Activated CD4-positive, alpha-beta T cell treated with anti-CD3 and anti-CD28 coated beads, Interleukin-2, amount 10 ng/mL, durations not matched to agents 7 days and 5 days (primary cell): ENCODE measurements at regions not wholly inside any gene's neighbourhood (a gene's known extent, or its start where the extent isn't known, plus 50 kb on each side); places are given as distances from the start of the nearest gene placed in this dataset.
"Not testable (repeated sequence)": the region's sequence is repeated elsewhere in the genome, so short reads cannot be mapped to it uniquely, and the experiment has no call there.

Experiments used
- CTCF ChIA-PET: fragments of 350-600 bp; sonication (Branson Sonifier 250); formaldehyde crosslinking; loops from one replicate; lab custom pipeline; 2021; ENCODE audit warnings: antibody characterized with exemption; lab: Charles Lee
- POLR2A ChIA-PET: fragments of 350-600 bp; sonication (Branson Sonifier 250); formaldehyde crosslinking; loops from one replicate; lab custom pipeline; 2021; ENCODE audit warnings: antibody characterized with exemption; lab: Charles Lee
- DNase-seq: peaks from one replicate; pipeline ENCODE4 v3.0.0-alpha.2; 2020
- H3K27ac Mint-ChIP-seq: one replicate; pipeline ENCODE4 v1.8.0; 2021; ENCODE audit warnings: mild to moderate bottlenecking, moderate library complexity, mixed read lengths
- H3K27me3 Mint-ChIP-seq: one replicate; pipeline ENCODE4 v1.8.0; 2021; ENCODE audit warnings: mixed read lengths
- H3K36me3 Mint-ChIP-seq: one replicate; pipeline ENCODE4 v1.8.0; 2021; ENCODE audit warnings: low read depth, mixed read lengths
- H3K4me1 Mint-ChIP-seq: one replicate; pipeline ENCODE4 v1.8.0; 2021; ENCODE audit warnings: mixed read lengths
- H3K4me3 Mint-ChIP-seq: one replicate; pipeline ENCODE4 v1.8.0; 2021; ENCODE audit warnings: mild to moderate bottlenecking, moderate library complexity, mixed read lengths
- H3K9me3 Mint-ChIP-seq: one replicate; pipeline ENCODE4 v1.8.0; 2021; ENCODE audit warnings: mixed read lengths

DNA sequence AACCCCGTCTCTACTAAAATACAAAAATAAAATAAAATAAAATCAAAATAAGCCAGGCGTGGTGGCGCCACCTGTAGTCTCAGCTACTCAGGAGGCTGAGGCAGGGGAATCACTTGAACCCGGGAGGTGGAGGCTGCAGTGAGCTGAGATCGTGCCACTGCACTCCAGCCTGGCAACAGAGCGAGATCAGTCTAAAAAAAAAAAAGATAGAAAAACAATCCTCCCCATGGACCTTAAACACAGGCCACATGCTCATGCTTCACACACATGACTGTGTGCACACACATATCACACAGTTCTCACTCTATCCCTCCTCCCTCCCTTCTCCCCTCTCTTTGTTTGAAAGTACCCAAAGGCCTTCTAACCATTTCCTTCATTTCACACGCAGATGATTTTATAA is 667.6 kb downstream of the UQCRFS1 start:
- DNase-seq, H3K4me1 Mint-ChIP-seq, H3K36me3 Mint-ChIP-seq, POLR2A ChIA-PET, H3K27ac Mint-ChIP-seq, H3K4me3 Mint-ChIP-seq, H3K27me3 Mint-ChIP-seq, H3K9me3 Mint-ChIP-seq: not testable (repeated sequence)
- CTCF ChIA-PET: interaction anchor here (0.6 kb wide), 1 partner anchor 45 kb away, joined by 3 read pairs; no protein-coding TSS in a partner anchor

DNA sequence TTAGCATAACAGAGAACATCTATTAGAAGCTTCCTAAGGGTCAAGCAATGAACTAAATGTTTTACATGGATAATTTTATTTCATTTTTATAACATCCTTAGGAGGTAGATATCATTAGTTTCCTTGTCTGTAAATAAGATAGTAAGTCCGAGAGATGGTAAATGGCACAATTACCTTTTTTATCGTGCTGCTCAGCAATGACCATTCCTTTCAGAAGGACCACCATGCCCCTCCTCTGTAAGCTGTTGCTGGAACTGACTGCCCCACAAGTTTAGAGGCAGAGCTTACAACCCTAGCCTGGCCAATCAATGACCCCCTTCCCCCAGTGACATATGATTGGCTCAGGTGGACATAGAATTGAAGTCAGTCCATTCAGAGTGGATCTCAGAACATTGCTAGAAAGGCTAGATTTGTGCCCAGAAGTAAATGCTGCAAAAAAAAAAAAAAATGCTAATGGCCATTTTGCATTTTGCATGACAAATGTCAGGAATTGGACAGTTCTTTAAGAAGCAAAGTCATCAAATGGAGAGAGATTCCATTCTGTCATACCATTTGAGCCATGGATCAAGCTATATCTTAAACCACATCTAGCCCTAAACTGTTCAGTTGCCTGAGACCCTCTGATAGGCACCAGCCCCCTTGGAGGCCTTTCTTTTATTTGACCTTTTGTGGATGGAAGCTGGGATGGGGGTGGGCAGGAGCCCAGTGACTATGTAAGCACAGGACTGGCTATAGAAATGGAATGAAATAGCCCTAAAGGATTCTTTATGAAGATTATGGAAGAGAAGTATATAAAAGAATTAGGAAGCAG is 668.3 kb downstream of the UQCRFS1 start:
- ChIA-PET POLR2A (no interaction called here), CTCF (interaction anchor here (0.6 to 0.7 kb wide), 2 partner anchors 45 to 361 kb away, joined by 3 to 4 read pairs; no protein-coding TSS in a partner anchor)
- H3K9me3 Mint-ChIP-seq: no peaks in the 10 kb centered on the region
- no peak overlapping the region for H3K27ac Mint-ChIP-seq
- no peaks in the 10 kb centered on the region for H3K27me3 Mint-ChIP-seq
- no peak overlapping the region for H3K4me3 Mint-ChIP-seq
- peaks cover 5% of the 10 kb centered on the region for H3K4me1 Mint-ChIP-seq
- H3K36me3 Mint-ChIP-seq: no peaks in the 10 kb centered on the region
- no peak for DNase-seq

DNA sequence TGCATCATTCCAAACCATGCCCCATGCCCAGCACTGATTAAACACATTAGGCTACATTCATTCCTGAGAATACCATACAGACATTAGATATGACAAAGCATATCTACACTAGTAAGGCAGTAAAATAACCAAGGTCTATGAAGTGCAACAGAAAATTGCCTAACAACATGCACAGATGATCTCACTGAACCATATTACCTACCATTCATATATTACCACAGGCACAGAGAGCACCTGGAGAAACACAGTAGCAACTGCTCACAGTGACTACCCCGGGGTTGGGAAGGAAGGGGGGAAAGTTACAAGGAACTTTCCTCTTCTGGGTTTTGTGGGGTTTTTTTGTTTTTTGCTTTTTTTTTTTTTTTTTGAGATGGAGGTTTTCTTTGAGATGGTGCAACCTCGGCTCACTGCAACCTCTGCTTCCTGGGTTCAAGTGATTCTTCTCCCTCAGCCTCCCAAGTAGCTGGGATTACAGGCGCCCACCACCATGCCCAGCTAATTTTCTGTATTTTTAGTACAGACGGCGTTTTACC is 669.6 kb downstream of the UQCRFS1 start:
- H3K36me3 Mint-ChIP-seq: no peaks in the 10 kb centered on the region
- DNase-seq: no peak
- POLR2A ChIA-PET: no interaction called here
- H3K27me3 Mint-ChIP-seq: no peaks in the 10 kb centered on the region
- no peak overlapping the region for H3K27ac Mint-ChIP-seq
- H3K4me1 Mint-ChIP-seq: no peaks in the 10 kb centered on the region
- H3K4me3 Mint-ChIP-seq: no peak overlapping the region
- H3K9me3 Mint-ChIP-seq: no peaks in the 10 kb centered on the region
- CTCF ChIA-PET: no interaction called here

DNA sequence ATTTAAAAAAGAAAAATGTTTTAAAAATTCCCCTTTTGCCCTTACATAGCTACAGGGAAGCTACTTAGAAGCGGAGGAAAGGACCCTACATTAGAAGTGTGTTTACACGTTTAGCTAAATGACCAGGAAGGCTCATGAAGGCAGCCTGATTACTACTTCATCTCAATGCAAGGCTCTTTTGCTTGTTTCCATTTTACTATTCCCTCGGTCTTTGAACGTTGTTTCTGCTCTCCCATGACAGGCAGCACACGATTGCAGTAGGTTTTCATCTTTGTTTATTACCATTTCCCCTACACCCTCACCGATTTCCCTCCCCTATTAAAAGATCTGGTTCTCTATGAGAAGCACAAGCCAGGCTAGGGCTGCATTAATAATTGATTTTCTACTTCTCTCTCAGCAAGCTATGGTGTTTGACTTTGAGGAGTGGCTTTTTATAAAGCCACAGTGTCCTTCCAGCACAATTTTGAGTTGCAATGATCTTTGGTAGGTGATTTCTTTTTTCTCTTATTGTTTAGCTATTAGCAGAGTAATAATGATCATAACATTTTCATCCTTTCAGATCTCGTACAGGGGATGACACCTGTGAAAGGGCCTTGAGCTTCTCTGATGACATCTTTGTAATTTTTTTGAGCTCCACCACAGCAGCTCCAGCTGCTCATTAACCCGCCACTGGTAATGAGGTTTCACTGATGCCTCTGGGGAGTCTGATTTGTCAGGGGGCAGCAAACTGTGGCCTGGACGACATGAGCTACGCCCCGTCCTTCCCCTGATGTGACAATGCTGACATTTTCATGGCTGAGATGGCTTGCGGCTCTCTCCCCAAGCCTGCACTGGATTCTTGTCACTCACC is 670.3 kb downstream of the UQCRFS1 start:
- Mint-ChIP-seq H3K9me3 (peaks cover 5% of the 10 kb centered on the region), H3K4me3 (no peak overlapping the region), H3K27me3 (no peaks in the 10 kb centered on the region), H3K4me1 (no peaks in the 10 kb centered on the region), H3K36me3 (no peaks in the 10 kb centered on the region), H3K27ac (no peak overlapping the region)
- DNase-seq: no peak
- POLR2A ChIA-PET: no interaction called here
- CTCF ChIA-PET: interaction anchor here (1.4 kb wide), 1 partner anchor 14 kb away, joined by 3 read pairs; no protein-coding TSS in a partner anchor

DNA sequence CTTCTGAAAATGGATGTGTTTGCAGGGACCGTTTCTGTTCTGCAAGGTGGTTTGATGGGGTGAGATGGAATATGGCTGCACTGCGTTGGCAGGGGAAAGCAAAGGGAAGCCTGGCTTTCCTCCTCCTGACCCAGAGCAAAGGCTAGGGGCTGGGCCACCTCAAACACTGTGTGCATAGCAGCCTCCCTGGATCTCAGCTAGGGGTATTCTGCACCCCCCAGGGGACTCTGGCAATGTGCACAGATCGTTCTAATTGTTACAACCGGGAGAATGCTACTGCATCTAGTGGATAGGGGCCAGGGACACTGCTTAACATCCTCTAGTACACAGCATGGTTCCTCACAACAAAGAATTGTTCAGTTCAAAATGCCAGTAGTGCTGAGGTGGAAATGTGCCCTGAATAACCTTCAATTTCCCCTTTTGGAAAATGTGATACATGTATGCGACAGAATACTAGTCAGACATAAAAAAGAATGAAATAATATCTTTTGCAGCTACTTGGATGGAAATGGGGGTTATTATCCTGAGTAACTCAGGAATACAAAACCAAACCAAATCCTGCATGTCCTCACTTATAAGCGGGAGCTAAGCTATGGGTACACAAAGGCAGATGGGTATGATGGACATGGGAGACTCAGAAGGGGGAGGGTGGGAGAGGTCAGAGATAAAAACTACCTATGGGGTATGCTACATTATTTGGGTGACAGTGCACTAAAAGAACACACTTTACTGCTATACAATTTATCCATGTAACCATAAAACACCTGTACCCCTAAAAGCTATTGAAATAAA is 671.2 kb downstream of the UQCRFS1 start:
- CTCF ChIA-PET: interaction anchor here (1.4 kb wide), 1 partner anchor 13 kb away, joined by 3 read pairs; no protein-coding TSS in a partner anchor
- DNase-seq: no peak
- Mint-ChIP-seq H3K36me3 (no peaks in the 10 kb centered on the region), H3K4me3 (no peak overlapping the region), H3K4me1 (no peaks in the 10 kb centered on the region), H3K27me3 (no peaks in the 10 kb centered on the region), H3K9me3 (peaks cover 5% of the 10 kb centered on the region), H3K27ac (no peak overlapping the region)
- POLR2A ChIA-PET: no interaction called here

DNA sequence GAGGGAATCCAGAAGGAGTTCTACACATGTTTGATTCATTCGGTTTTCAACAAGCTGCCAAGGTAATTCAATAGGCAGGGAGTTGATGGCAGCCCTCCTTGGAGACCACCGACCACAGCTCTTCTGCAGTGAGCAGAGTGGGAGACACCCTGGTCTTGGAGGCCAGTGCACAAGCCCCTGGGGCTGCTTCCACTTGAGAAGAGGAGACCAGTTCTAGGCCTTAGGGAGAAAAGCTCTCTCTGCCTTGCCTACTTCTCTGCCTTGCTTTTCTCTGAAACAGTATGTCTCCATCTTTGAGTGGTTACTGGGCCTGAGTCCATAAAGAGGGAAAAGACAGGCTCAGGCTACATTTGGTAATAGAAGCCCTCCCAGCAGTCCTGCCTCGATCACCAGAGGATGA is 671.9 kb downstream of the UQCRFS1 start:
- Mint-ChIP-seq H3K4me3 (no peak overlapping the region), H3K9me3 (peaks cover 5% of the 10 kb centered on the region), H3K27ac (no peak overlapping the region), H3K36me3 (no peaks in the 10 kb centered on the region), H3K27me3 (no peaks in the 10 kb centered on the region), H3K4me1 (no peaks in the 10 kb centered on the region)
- no peak for DNase-seq
- CTCF ChIA-PET: no interaction called here
- POLR2A ChIA-PET: no interaction called here

DNA sequence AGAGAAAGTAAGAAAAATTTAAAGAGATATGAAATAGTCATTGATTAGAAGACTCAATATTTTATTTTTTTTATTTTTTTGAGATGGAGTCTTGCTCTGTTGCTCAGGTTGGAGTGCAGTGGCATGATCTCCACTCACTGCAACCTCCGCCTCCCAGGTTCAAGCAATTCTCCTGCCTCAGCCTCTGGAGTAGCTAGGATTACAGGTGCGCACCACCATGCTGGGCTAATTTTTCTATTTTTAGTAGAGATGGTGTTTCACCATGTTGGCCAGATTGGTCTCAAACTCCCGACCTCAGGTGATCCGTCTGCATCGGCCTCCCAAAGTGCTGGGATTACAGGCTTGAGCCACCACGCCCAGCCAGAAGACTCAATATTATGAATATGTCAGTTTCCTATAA is 672.6 kb downstream of the UQCRFS1 start:
- H3K4me1 Mint-ChIP-seq, CTCF ChIA-PET, H3K27me3 Mint-ChIP-seq, DNase-seq, H3K36me3 Mint-ChIP-seq, H3K9me3 Mint-ChIP-seq, H3K4me3 Mint-ChIP-seq, H3K27ac Mint-ChIP-seq, POLR2A ChIA-PET: not testable (repeated sequence)

DNA sequence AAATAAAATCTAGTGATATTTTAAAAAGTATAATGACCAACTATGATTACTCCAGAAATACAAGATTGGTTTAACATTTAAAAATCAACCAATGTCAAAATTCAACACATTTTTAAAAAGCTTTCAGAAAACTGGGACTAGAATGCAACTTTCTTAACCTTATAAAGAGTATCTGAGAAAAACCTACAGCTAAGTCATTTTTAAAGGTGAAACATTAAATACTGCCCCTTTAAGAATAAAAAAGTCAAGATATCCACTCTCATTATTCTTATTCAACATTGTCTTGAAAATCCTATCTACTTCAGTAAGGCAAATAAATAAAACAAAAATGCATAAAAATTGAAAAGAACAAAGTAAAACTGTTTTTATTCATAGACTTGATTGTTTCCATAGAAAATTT is 673.2 kb downstream of the UQCRFS1 start:
- Mint-ChIP-seq H3K4me3 (no peak overlapping the region), H3K36me3 (no peaks in the 10 kb centered on the region), H3K27me3 (no peaks in the 10 kb centered on the region), H3K4me1 (no peaks in the 10 kb centered on the region), H3K9me3 (peaks cover 5% of the 10 kb centered on the region), H3K27ac (no peak overlapping the region)
- no peak for DNase-seq
- ChIA-PET POLR2A (no interaction called here), CTCF (no interaction called here)

DNA sequence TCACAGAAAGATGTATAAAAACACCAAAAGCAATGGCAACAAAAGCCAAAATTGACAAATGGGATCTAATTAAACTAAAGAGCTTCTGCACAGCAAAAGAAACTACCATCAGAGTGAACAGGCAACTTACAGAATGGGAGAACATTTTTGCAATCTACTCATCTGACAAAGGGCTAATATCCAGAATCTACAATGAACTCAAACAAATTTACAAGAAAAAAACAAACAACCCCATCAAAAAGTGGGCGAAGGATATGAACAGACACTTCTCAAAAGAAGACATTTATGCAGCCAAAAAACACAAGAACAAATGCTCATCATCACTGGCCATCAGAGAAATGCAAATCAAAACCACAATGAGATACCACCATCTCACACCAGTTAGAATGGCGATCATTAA is 674.4 kb downstream of the UQCRFS1 start:
- POLR2A ChIA-PET, H3K4me3 Mint-ChIP-seq, DNase-seq, H3K36me3 Mint-ChIP-seq, CTCF ChIA-PET, H3K27me3 Mint-ChIP-seq, H3K9me3 Mint-ChIP-seq, H3K4me1 Mint-ChIP-seq, H3K27ac Mint-ChIP-seq: not testable (repeated sequence)

DNA sequence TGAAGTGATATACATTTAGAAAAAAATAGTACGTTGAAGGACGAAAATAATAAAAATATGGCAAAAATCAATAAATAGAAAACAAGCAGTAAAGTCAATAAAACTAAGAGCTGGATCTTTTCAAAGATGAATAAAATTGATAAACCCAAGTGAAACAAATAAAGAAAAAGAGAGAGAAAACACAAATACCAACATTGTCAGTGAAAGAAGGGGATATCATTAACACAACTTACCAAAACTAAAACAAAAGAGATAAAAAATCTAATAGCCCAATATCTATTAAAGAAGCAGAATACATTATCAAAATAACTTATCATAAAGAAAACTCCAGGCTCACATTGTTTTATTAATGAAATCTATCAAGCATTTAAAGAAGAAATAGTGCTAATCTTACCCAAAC is 675.1 kb downstream of the UQCRFS1 start:
- ChIA-PET POLR2A (no interaction called here), CTCF (interaction anchor here (1.0 kb wide), 1 partner anchor 14 kb away, joined by 3 read pairs; no protein-coding TSS in a partner anchor)
- Mint-ChIP-seq H3K27ac (no peak overlapping the region), H3K36me3 (no peaks in the 10 kb centered on the region), H3K4me3 (no peak overlapping the region), H3K4me1 (no peaks in the 10 kb centered on the region), H3K9me3 (peaks cover 5% of the 10 kb centered on the region), H3K27me3 (no peaks in the 10 kb centered on the region)
- no peak for DNase-seq

DNA sequence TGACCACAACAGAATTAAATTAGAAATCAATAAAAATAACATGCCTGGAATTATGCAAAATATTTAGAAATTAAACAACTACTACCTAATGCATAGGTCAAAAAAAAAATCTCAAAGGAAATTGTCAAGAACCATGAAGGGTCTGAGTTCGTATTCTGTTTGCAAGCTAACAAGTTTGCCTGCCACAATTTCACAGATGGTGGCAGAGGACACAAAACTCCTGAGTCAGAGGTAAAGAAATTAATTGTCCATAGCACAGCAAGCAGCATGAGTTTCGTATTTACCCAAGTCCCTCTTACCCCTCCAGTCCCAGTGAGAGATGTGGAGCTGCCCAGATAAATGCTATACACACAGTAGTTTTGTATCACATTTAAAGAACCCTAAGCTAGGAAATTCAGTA is 675.9 kb downstream of the UQCRFS1 start:
- no peaks in the 10 kb centered on the region for H3K4me1 Mint-ChIP-seq
- H3K36me3 Mint-ChIP-seq: no peaks in the 10 kb centered on the region
- ChIA-PET POLR2A (no interaction called here), CTCF (interaction anchor here (1.0 kb wide), 1 partner anchor 13 kb away, joined by 3 read pairs; no protein-coding TSS in a partner anchor)
- DNase-seq: no peak
- H3K27me3 Mint-ChIP-seq: no peaks in the 10 kb centered on the region
- no peak overlapping the region for H3K4me3 Mint-ChIP-seq
- H3K27ac Mint-ChIP-seq: no peak overlapping the region
- H3K9me3 Mint-ChIP-seq: peaks cover 5% of the 10 kb centered on the region

DNA sequence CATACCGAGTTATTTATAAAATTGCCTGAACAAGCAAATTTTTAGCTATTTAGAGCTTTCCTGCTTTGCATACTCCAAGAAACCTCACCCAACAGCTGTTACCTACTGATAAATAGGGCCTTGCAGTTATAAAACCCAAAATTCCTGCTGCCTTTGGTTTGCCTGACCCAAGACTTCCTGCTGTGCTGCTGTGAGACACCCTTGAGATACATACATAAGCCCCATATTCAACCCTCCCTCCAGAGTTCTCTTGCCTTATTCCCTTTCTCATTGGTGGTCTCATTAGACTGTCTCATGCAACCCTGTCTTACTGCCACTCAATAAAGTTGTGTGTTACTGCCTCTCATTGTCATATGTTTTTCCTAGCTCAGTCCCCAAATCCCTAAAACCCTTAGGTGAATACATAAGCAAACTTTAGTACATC is 677.6 kb downstream of the UQCRFS1 start:
- DNase-seq: no peak
- Mint-ChIP-seq H3K27ac (no peak overlapping the region), H3K9me3 (peaks cover 7% of the 10 kb centered on the region), H3K27me3 (no peaks in the 10 kb centered on the region), H3K36me3 (no peaks in the 10 kb centered on the region), H3K4me3 (no peak overlapping the region), H3K4me1 (no peaks in the 10 kb centered on the region)
- ChIA-PET CTCF (no interaction called here), POLR2A (no interaction called here)
